HG03045 (cell line): ENCODE measurements at regions not wholly inside any gene's neighbourhood (a gene's known extent, or its start where the extent isn't known, plus 50 kb on each side); places are given as distances from the start of the nearest gene placed in this dataset.

Experiments
- ATAC-seq: cut with Tn5 transposase; IDR thresholded peaks from one replicate; pipeline ENCODE4 v1.9.1; 2021; ENCODE audit warnings: mild to moderate bottlenecking, moderate library complexity; ENCODE audit not compliant: unreplicated experiment

GRCh38 chr13:73481886-73482445 lies 423.2 kb downstream of the KLF5 start:
- no peak for ATAC-seq

GRCh38 chr13:73480779-73481559 lies 422.2 kb downstream of the KLF5 start:
- ATAC-seq: no peak

GRCh38 chr13:73479856-73480255 lies 421.1 kb downstream of the KLF5 start:
- no peak for ATAC-seq

- ATAC-seq: no peak
Observed at GRCh38 chr13:73479351-73479750, 420.5 kb downstream of the KLF5 start.

GRCh38 chr13:73477441-73477840 lies 418.6 kb downstream of the KLF5 start:
- no peak for ATAC-seq

GRCh38 chr13:73473016-73473415 lies 414.2 kb downstream of the KLF5 start:
- ATAC-seq: no peak

- ATAC-seq: no peak
Observed at GRCh38 chr13:73467125-73467524, 408.3 kb downstream of the KLF5 start.

- ATAC-seq: no peak
Observed at GRCh38 chr13:73466561-73466960, 407.8 kb downstream of the KLF5 start.

- no peak for ATAC-seq
Observed at GRCh38 chr13:73465617-73465971, 406.8 kb downstream of the KLF5 start.

GRCh38 chr13:73464758-73465616 lies 406.2 kb downstream of the KLF5 start:
- ATAC-seq: no peak

GRCh38 chr13:73462241-73462640 lies 403.4 kb downstream of the KLF5 start:
- no peak for ATAC-seq

GRCh38 chr13:73451221-73452029 lies 392.6 kb downstream of the KLF5 start:
- no peak for ATAC-seq

- no peak for ATAC-seq
Observed at GRCh38 chr13:73450583-73450982, 391.8 kb downstream of the KLF5 start.

GRCh38 chr13:73449252-73449651 lies 390.4 kb downstream of the KLF5 start:
- ATAC-seq: no peak

GRCh38 chr13:73440296-73440895 lies 381.6 kb downstream of the KLF5 start:
- no peak for ATAC-seq

- no peak for ATAC-seq
Observed at GRCh38 chr13:73433890-73434289, 375.1 kb downstream of the KLF5 start.

GRCh38 chr13:73433458-73433857 lies 374.7 kb downstream of the KLF5 start:
- no peak for ATAC-seq

GRCh38 chr13:73429701-73430100 lies 370.9 kb downstream of the KLF5 start:
- no peak for ATAC-seq

- ATAC-seq: no peak
Observed at GRCh38 chr13:73428706-73429105, 369.9 kb downstream of the KLF5 start.

- ATAC-seq: no peak
Observed at GRCh38 chr13:73428137-73428536, 369.3 kb downstream of the KLF5 start.

GRCh38 chr13:73422973-73423372 lies 364.2 kb downstream of the KLF5 start:
- ATAC-seq: no peak
